Epithelial cell of esophagus (primary cell): ENCODE measurements at regions not wholly inside any gene's neighbourhood (a gene's known extent, or its start where the extent isn't known, plus 50 kb on each side); places are given as distances from the start of the nearest gene placed in this dataset.

Experiments
- DNase-seq: peaks from one replicate; pipeline ENCODE4 v3.0.0; 2010; ENCODE audit warnings: low read depth
- H3K4me3 ChIP-seq: 2 replicates; pipeline ENCODE4 v1.5.1; 2011; ENCODE audit warnings: mild to moderate bottlenecking, low read length, control low read depth
- TF ChIP-seq, protein P1 (sequence below): IDR thresholded peaks from 2 replicates; pipeline ENCODE4 v1.5.1; 2011; ENCODE audit warnings: low read depth, mild to moderate bottlenecking, low read length, control low read depth, inconsistent platforms; ENCODE audit not compliant: insufficient read depth; ENCODE audit errors: missing control alignments

DNA sequence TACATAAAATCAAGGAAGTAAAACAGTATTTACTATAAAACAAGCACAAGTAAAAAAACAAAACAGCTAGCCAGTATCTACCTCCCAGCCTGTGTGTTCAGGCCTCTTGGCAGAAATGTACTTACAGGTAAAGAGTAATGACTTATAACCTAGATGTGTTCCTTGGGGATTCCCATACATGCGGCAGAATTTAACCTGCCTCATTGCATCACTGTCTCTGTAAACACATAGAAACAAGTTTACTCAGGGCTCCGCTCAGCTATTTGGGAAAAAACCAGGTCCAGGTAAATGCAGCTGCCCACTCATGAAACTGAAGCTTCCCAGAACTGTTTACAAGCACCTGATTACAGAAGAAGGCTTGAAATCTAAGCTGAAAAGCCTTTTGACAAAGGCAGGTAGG, 50.7 kb upstream of the SERP2 start:
- TF ChIP-seq, protein P1, sequence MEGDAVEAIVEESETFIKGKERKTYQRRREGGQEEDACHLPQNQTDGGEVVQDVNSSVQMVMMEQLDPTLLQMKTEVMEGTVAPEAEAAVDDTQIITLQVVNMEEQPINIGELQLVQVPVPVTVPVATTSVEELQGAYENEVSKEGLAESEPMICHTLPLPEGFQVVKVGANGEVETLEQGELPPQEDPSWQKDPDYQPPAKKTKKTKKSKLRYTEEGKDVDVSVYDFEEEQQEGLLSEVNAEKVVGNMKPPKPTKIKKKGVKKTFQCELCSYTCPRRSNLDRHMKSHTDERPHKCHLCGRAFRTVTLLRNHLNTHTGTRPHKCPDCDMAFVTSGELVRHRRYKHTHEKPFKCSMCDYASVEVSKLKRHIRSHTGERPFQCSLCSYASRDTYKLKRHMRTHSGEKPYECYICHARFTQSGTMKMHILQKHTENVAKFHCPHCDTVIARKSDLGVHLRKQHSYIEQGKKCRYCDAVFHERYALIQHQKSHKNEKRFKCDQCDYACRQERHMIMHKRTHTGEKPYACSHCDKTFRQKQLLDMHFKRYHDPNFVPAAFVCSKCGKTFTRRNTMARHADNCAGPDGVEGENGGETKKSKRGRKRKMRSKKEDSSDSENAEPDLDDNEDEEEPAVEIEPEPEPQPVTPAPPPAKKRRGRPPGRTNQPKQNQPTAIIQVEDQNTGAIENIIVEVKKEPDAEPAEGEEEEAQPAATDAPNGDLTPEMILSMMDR: no peak
- peak; percentile 95 for DNase-seq
- no peak overlapping the region for H3K4me3 ChIP-seq

DNA sequence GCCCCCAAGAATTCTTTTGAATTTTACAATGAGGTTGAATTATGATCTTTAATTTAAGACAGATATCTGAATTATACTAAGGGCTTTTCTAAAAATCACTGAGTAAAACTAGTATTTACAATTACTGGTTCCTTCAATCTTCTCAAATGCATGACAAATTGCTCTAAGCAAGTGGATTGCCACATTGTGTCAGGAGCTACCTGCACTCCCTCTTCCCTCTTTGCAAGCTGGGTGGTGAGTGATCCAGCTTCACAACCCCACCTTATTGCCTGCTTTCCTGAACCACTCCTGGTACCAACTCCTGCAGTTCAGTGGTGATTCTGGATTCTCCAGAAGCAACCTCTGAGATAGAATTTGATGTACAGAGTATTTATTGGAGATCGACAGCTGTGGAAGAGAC, 49.9 kb upstream of the SERP2 start:
- no peak overlapping the region for H3K4me3 ChIP-seq
- TF ChIP-seq, protein P1: no peak
- DNase-seq: peak; percentile 80
